ENCODE measurements at regions not wholly inside any gene's neighbourhood (a gene's known extent, or its start where the extent isn't known, plus 50 kb on each side); places are given as distances from the start of the nearest gene placed in this dataset.
"Not testable (repeated sequence)": the region's sequence is repeated elsewhere in the genome, so short reads cannot be mapped to it uniquely, and the experiment has no call there.

GRCh38 chr20:30900080-30900719 lies 357.3 kb upstream of the DEFB115 start:
- not testable (repeated sequence) for TF ChIP-seq POLR2A, CTCF (IDR thresholded peaks at IDR 0.05)

All from Peyer's patch (tissue), 4 donors.